NT2/D1 (cell line): ENCODE measurements at regions not wholly inside any gene's neighbourhood (a gene's known extent, or its start where the extent isn't known, plus 50 kb on each side); places are given as distances from the start of the nearest gene placed in this dataset.

Source experiments
- SUZ12 ChIP-seq: IDR thresholded peaks from 2 replicates; pipeline ENCODE4 v1.6.1; 2011; ENCODE audit not compliant: insufficient read length, insufficient read depth; ENCODE audit errors: extremely low read depth
- YY1 ChIP-seq: IDR thresholded peaks from 2 replicates; pipeline ENCODE4 v1.6.1; 2011; ENCODE audit not compliant: insufficient read length, insufficient read depth
- ZNF274 ChIP-seq: IDR thresholded peaks from 2 replicates; pipeline ENCODE4 v1.6.1; 2011; ENCODE audit warnings: mild to moderate bottlenecking, low read depth, low read length

DNA sequence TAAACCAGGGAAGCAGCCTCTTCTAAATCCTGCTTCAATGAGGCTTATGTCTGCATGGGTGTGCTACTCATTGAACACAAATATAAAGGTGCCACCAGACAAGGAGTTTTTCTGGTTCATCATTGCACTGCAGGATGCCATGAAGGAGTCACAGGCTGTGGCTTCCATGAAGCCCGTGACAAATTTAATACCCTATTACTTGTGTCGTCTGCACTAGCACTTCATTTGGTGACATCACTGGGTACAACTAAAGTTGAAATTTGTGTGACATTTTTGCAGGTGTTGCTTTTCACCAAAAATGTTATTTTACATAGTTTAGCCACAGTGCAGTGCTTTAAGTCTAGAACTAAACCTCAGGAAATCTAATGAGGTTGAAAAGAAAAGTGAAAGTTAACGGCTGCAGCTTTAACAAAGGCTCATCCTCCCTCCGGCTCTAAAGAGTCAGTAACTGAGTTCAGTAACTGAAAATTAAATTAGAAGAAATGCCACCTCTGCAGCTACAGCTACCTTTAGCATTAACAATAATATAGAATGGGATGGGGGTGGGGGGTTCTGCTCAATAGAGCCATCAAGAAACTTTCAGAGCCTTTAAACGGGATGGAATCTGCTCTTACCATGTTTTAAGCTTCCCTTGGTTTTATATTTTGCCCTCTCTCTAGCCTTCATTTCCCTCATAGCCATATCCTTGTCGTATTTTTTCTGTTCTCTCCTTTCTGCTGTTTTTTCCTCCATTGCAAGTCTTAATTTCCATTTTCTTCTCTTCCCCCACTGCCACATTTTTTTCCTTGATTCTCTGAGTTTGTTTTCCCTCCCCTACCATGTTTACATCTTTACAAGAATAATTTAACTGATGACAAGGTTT is 233.8 kb upstream of the TMEM161B start:
- TF ChIP-seq YY1 (no peak), ZNF274 (no peak), SUZ12 (no peak)
